ENCODE measurements at regions not wholly inside any gene's neighbourhood (a gene's known extent, or its start where the extent isn't known, plus 50 kb on each side); places are given as distances from the start of the nearest gene placed in this dataset.

- POLR2A ChIA-PET: no interaction called here
- CTCF ChIA-PET: interaction anchor here (0.5 to 2.2 kb wide), 2 partner anchors 10 to 19 kb away, joined by 3 to 7 read pairs; no protein-coding TSS in a partner anchor
Observed at GRCh38 chr3:106573605-106574004, 704.8 kb upstream of the CBLB start.

DNA sequence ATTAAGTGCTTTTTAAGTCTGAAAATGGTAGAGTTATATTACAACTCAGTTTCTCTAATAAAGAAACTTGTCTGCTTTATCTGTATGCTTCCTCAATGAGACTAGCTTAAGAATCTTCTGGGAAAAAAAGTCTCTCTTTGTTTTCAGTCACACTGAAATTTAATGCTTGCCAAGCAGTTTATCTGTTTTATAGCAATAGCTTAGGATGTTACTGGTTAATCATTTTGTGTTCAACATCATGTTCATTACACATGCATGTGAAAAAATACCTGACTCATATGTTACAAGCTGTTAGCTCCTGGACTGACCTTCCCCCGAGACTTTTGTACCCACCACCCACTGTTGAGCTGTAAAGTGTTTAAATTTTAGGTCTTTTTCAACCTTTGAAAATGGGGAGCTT lies 706.2 kb upstream of the CBLB start:
- Histone ChIP-seq H3K27me3 (ENCODE audit: control insufficient read depth, insufficient read depth, low read length) (no peaks in the 10 kb centered on the region), H3K4me3 (ENCODE audit: low read depth, low read length) (no peak overlapping the region), H3K36me3 (ENCODE audit: control insufficient read depth, insufficient read depth, low read length) (no peaks in the 10 kb centered on the region)
- TF ChIP-seq, protein P1, sequence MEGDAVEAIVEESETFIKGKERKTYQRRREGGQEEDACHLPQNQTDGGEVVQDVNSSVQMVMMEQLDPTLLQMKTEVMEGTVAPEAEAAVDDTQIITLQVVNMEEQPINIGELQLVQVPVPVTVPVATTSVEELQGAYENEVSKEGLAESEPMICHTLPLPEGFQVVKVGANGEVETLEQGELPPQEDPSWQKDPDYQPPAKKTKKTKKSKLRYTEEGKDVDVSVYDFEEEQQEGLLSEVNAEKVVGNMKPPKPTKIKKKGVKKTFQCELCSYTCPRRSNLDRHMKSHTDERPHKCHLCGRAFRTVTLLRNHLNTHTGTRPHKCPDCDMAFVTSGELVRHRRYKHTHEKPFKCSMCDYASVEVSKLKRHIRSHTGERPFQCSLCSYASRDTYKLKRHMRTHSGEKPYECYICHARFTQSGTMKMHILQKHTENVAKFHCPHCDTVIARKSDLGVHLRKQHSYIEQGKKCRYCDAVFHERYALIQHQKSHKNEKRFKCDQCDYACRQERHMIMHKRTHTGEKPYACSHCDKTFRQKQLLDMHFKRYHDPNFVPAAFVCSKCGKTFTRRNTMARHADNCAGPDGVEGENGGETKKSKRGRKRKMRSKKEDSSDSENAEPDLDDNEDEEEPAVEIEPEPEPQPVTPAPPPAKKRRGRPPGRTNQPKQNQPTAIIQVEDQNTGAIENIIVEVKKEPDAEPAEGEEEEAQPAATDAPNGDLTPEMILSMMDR (IDR thresholded peaks at IDR 0.05; ENCODE audit: insufficient read depth, low read depth, low read length): no peak
- ChIA-PET POLR2A (no interaction called here), CTCF (interaction anchor here (1.2 to 2.2 kb wide), 2 partner anchors 8 to 19 kb away, joined by 4 to 7 read pairs; no protein-coding TSS in a partner anchor)
- DNase-seq (ENCODE audit: low read depth): no peak

More at GRCh38 chr3:106573605-106574004, 704.8 kb upstream of the CBLB start:
- Histone ChIP-seq H3K36me3 (ENCODE audit: control insufficient read depth, insufficient read depth, low read length) (no peaks in the 10 kb centered on the region), H3K27me3 (ENCODE audit: control insufficient read depth, insufficient read depth, low read length) (no peaks in the 10 kb centered on the region), H3K4me3 (ENCODE audit: low read depth, low read length) (no peak overlapping the region)
- DNase-seq (ENCODE audit: low read depth): no peak
- TF ChIP-seq, protein P1 (IDR thresholded peaks at IDR 0.05; ENCODE audit: insufficient read depth, low read depth, low read length): no peak

DNA sequence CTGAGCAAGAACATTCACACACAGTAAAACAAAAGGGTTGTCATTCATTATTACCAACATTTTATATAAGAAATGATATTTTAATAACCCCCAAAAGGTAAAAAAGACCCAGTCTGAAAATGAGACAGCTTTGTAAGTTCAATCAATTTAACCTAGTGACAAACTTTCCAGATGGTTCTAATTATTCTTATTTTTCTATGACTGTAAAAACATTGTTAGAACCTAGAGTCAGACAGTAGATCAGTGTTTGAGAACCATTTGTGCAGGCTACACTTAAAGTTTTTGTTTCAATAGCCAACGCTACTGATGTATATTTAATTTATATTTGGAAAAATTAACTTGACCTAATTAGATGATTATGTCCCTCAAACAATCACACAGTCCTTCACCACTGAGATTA lies 708.4 kb upstream of the CBLB start:
- POLR2A ChIA-PET: no interaction called here
- TF ChIP-seq, protein P1 (IDR thresholded peaks at IDR 0.05; ENCODE audit: insufficient read depth, low read depth, low read length): no peak
- CTCF ChIA-PET: no interaction called here
- H3K36me3 ChIP-seq (ENCODE audit: control insufficient read depth, insufficient read depth, low read length): no peaks in the 10 kb centered on the region
- H3K27me3 ChIP-seq (ENCODE audit: control insufficient read depth, insufficient read depth, low read length): no peaks in the 10 kb centered on the region
- H3K4me3 ChIP-seq (ENCODE audit: low read depth, low read length): no peak overlapping the region
- DNase-seq (ENCODE audit: low read depth): no peak

GRCh38 chr3:106578911-106579310 lies 710.1 kb upstream of the CBLB start:
- no peak overlapping the region for H3K4me3 ChIP-seq (ENCODE audit: low read depth, low read length)
- ChIA-PET CTCF (interaction anchor here (0.7 kb wide), 1 partner anchor 640 kb away, joined by 3 read pairs; no protein-coding TSS in a partner anchor), POLR2A (no interaction called here)
- no peaks in the 10 kb centered on the region for H3K27me3 ChIP-seq (ENCODE audit: control insufficient read depth, insufficient read depth, low read length)
- H3K36me3 ChIP-seq (ENCODE audit: control insufficient read depth, insufficient read depth, low read length): no peaks in the 10 kb centered on the region
- TF ChIP-seq, protein P1 (IDR thresholded peaks at IDR 0.05; ENCODE audit: insufficient read depth, low read depth, low read length): no peak
- no peak for DNase-seq (ENCODE audit: low read depth)

GRCh38 chr3:106582151-106582550 lies 713.3 kb upstream of the CBLB start:
- TF ChIP-seq, protein P1 (IDR thresholded peaks at IDR 0.05; ENCODE audit: insufficient read depth, low read depth, low read length): no peak
- ChIA-PET CTCF (no interaction called here), POLR2A (no interaction called here)
- Histone ChIP-seq H3K4me3 (ENCODE audit: low read depth, low read length) (no peak overlapping the region), H3K36me3 (ENCODE audit: control insufficient read depth, insufficient read depth, low read length) (no peaks in the 10 kb centered on the region), H3K27me3 (ENCODE audit: control insufficient read depth, insufficient read depth, low read length) (no peaks in the 10 kb centered on the region)
- DNase-seq (ENCODE audit: low read depth): no peak
